GM12891 (cell line): ENCODE measurements at regions not wholly inside any gene's neighbourhood (a gene's known extent, or its start where the extent isn't known, plus 50 kb on each side); places are given as distances from the start of the nearest gene placed in this dataset.

Source experiments
- PAX5 ChIP-seq: IDR thresholded peaks from 2 replicates; pipeline ENCODE4 v1.6.1; 2011; ENCODE audit warnings: low read length, moderate library complexity, mild to moderate bottlenecking; ENCODE audit not compliant: insufficient read depth, severe bottlenecking
- POLR2A ChIP-seq: IDR thresholded peaks from 2 replicates; pipeline ENCODE4 v1.6.1; 2011; ENCODE audit warnings: low read depth, low read length, control low read depth
- POLR2AphosphoS5 ChIP-seq: IDR thresholded peaks from 2 replicates; pipeline ENCODE4 v1.6.1; 2011; ENCODE audit warnings: low read depth, low read length, control low read depth
- SPI1 ChIP-seq: IDR thresholded peaks from 2 replicates; pipeline ENCODE4 v1.6.1; 2011; ENCODE audit warnings: low read depth, low read length, control low read depth
- TAF1 ChIP-seq: IDR thresholded peaks from 2 replicates; pipeline ENCODE4 v1.6.1; 2011; ENCODE audit warnings: low read depth, low read length, control low read depth

- TF ChIP-seq POLR2AphosphoS5 (no peak), POLR2A (no peak), TAF1 (no peak), SPI1 (no peak), PAX5 (no peak)
These were observed 348.1 kb downstream of the GALR1 start for GRCh38 chr18:77597726-77598125.
